A673 (cell line): ENCODE measurements at regions not wholly inside any gene's neighbourhood (a gene's known extent, or its start where the extent isn't known, plus 50 kb on each side); places are given as distances from the start of the nearest gene placed in this dataset.

Experiments
- EZH2 ChIP-seq: fragments of 200-600 bp; sonication (generic); IDR thresholded peaks from 2 replicates; pipeline ENCODE4 v1.6.1; 2017; ENCODE audit warnings: borderline replicate concordance, low read depth, mild to moderate bottlenecking, mixed read lengths, antibody characterized with exemption, low read length; ENCODE audit not compliant: poor library complexity, severe bottlenecking
- TF ChIP-seq, protein P1 (sequence below): fragments of 300-800, 200-600 bp; sonication (generic); conservative IDR thresholded peaks from 2 replicates; pipeline ENCODE4 v1.5.1; 2017; ENCODE audit warnings: low read depth, mild to moderate bottlenecking, antibody characterized with exemption, low read length, moderate library complexity, mixed read lengths

- TF ChIP-seq, protein P1, sequence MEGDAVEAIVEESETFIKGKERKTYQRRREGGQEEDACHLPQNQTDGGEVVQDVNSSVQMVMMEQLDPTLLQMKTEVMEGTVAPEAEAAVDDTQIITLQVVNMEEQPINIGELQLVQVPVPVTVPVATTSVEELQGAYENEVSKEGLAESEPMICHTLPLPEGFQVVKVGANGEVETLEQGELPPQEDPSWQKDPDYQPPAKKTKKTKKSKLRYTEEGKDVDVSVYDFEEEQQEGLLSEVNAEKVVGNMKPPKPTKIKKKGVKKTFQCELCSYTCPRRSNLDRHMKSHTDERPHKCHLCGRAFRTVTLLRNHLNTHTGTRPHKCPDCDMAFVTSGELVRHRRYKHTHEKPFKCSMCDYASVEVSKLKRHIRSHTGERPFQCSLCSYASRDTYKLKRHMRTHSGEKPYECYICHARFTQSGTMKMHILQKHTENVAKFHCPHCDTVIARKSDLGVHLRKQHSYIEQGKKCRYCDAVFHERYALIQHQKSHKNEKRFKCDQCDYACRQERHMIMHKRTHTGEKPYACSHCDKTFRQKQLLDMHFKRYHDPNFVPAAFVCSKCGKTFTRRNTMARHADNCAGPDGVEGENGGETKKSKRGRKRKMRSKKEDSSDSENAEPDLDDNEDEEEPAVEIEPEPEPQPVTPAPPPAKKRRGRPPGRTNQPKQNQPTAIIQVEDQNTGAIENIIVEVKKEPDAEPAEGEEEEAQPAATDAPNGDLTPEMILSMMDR = no peak
- TF ChIP-seq EZH2 = no peak
These were observed 173.0 kb downstream of the BCL11A start for GRCh38 chr2:60380411-60380810.
